BLaER1 (cell line): ENCODE measurements at regions not wholly inside any gene's neighbourhood (a gene's known extent, or its start where the extent isn't known, plus 50 kb on each side); places are given as distances from the start of the nearest gene placed in this dataset.

Source experiments
- H3K27ac ChIP-seq: shearing (Covaris generic); formaldehyde crosslinking; 2 replicates; pipeline ENCODE4 v1.8.1; 2022
- H3K27me3 ChIP-seq: shearing (Covaris generic); formaldehyde crosslinking; 2 replicates; pipeline ENCODE4 v1.8.1; 2022
- H3K36me3 ChIP-seq: shearing (Covaris generic); formaldehyde crosslinking; 2 replicates; pipeline ENCODE4 v1.8.1; 2022
- H3K4me1 ChIP-seq: shearing (Covaris generic); formaldehyde crosslinking; 2 replicates; pipeline ENCODE4 v1.8.1; 2022
- H3K4me2 ChIP-seq: shearing (Covaris generic); formaldehyde crosslinking; 2 replicates; pipeline ENCODE4 v1.8.1; 2022
- H3K4me3 ChIP-seq: shearing (Covaris generic); formaldehyde crosslinking; 2 replicates; pipeline ENCODE4 v1.8.1; 2022
- H3K9ac ChIP-seq: shearing (Covaris generic); formaldehyde crosslinking; 2 replicates; pipeline ENCODE4 v1.8.1; 2022
- H3K9me3 ChIP-seq: shearing (Covaris generic); formaldehyde crosslinking; 2 replicates; pipeline ENCODE4 v1.8.1; 2022
- H4K20me1 ChIP-seq: shearing (Covaris generic); formaldehyde crosslinking; 2 replicates; pipeline ENCODE4 v1.8.1; 2022
- Cebpa-rat ChIP-seq: shearing (Covaris generic); IDR thresholded peaks from 2 replicates; pipeline ENCODE4 v1.8.1; 2022

DNA sequence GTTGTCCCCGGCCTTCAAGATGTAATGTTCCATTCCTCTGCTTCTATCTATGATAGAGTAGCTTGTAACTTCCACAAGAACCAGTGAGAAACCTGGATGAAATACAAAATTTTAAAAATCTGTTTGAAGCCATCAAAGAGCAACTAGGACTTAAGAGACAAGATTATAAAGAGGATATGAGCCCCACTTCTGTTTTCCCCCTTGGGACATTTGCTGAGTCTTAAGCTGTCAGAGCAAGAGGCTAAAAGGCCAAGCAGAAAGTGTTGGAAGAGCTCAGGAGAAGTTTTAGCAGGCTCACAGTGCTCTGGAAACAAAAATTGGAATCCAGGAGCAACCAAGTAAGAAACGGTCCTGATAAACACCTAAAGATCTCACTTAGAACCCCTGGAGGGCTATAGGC lies 76.1 kb downstream of the ADRB2 start:
- H3K36me3 ChIP-seq: no peaks in the 10 kb centered on the region
- no peaks in the 10 kb centered on the region for H3K27me3 ChIP-seq
- H3K9me3 ChIP-seq: no peaks in the 10 kb centered on the region
- peaks cover 8% of the 10 kb centered on the region; the same call in 1 of the 2 replicates for H3K4me1 ChIP-seq
- H4K20me1 ChIP-seq: no peaks in the 10 kb centered on the region
- peak overlapping the region; percentile 10; the same call in 1 of the 2 replicates for H3K4me2 ChIP-seq
- no peak overlapping the region for H3K4me3 ChIP-seq
- TF ChIP-seq Cebpa-rat: no peak
- no peak overlapping the region for H3K27ac ChIP-seq
- H3K9ac ChIP-seq: no peak overlapping the region

DNA sequence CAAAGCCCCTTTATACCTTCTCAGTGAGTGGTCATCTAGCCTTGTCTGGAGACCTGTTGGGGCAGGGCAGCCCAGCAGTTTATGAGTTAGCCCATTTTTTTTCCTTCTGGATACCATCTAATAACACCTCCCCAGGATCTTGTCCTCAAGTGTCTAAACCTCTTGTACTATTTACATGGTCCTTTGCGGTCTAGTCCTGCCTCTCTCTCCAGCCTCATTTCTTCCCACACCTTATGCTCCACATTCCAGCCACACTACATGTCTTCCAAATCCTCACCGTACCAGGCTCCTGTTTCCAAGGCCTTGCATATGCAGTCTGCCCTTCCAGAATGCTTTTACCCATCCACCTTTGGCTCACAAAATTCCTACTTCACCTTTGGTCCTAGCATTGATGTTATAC lies 77.2 kb downstream of the ADRB2 start:
- Histone ChIP-seq H3K9ac (no peak overlapping the region), H3K9me3 (no peaks in the 10 kb centered on the region), H3K36me3 (no peaks in the 10 kb centered on the region), H3K27me3 (no peaks in the 10 kb centered on the region), H4K20me1 (no peaks in the 10 kb centered on the region), H3K4me2 (no peak overlapping the region), H3K27ac (no peak overlapping the region), H3K4me1 (peaks cover 15% of the 10 kb centered on the region), H3K4me3 (no peak overlapping the region)
- TF ChIP-seq Cebpa-rat: no peak

DNA sequence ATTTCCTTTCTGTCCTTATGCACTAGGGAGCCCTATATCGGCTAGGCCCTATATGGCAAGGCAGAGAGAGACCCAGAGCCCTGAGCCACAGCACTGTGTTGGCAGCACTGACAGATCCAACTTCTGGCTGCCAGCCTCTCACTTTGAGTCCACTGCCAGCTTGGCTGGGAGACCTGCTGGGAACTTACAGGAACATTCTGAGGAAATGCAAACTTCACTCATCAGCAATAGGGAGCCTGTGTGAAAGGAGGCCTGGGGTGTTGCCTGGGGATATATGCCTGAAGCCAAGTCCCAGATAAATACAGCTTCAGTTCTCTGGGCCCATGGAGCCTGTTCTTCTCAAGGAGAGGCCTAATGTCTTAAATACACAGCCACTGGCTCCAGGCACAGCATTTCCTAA lies 78.0 kb downstream of the ADRB2 start:
- no peak for TF ChIP-seq Cebpa-rat
- Histone ChIP-seq H3K9me3 (no peaks in the 10 kb centered on the region), H3K4me1 (peaks cover 23% of the 10 kb centered on the region)

DNA sequence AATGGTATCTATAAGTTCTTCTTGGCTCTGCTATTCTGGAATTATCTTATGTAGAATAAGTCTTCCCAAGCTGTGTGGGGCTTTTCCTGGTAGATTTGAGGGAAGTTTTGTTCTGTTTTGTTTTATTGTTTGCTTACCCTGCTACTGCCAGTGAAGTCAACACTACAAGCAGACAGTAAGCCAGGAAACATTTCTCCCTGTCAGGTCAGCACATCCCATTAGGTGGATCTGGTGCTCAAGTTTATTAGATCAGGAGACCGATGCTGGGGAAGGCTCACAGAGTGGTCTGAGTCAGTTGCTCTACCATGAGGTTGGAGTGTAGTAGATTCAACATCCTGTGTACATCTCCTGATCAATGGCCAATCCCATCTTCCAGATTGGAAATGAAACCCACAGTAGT lies 79.1 kb downstream of the ADRB2 start:
- H3K4me2 ChIP-seq: no peak overlapping the region
- H3K9ac ChIP-seq: no peak overlapping the region
- H3K4me1 ChIP-seq: peaks cover 34% of the 10 kb centered on the region
- H3K36me3 ChIP-seq: no peaks in the 10 kb centered on the region
- H3K9me3 ChIP-seq: no peaks in the 10 kb centered on the region
- H3K27me3 ChIP-seq: no peaks in the 10 kb centered on the region
- TF ChIP-seq Cebpa-rat: no peak
- no peaks in the 10 kb centered on the region for H4K20me1 ChIP-seq
- no peak overlapping the region for H3K27ac ChIP-seq
- H3K4me3 ChIP-seq: no peak overlapping the region

More for the DNA sequence above, 78.0 kb downstream of the ADRB2 start:
- no peak overlapping the region for H3K9ac ChIP-seq
- no peaks in the 10 kb centered on the region for H4K20me1 ChIP-seq
- no peaks in the 10 kb centered on the region for H3K27me3 ChIP-seq
- H3K4me3 ChIP-seq: no peak overlapping the region
- no peaks in the 10 kb centered on the region for H3K36me3 ChIP-seq
- H3K4me2 ChIP-seq: no peak overlapping the region
- no peak overlapping the region for H3K27ac ChIP-seq

DNA sequence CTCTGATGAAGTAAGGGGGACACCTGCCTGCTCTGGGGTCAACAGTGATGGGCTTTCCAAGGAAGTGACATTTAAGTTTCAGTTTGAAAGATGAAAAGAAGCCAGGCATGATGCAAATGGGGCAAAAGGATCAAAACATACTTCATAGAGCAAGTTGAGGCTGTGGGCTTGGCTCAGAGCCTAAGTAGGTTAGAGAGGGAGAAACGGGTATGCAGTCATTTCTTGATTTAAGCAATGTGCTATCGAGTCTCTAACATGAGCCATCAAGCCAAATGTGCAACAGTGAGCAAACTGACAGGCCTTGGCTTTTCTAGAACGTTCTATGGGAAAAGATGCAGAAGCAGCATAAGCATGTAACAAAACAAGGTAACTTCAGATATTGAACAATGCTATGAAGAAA lies 80.6 kb downstream of the ADRB2 start:
- Histone ChIP-seq H3K9me3 (no peaks in the 10 kb centered on the region), H4K20me1 (no peaks in the 10 kb centered on the region), H3K36me3 (no peaks in the 10 kb centered on the region), H3K4me2 (no peak overlapping the region), H3K27ac (no peak overlapping the region), H3K9ac (no peak overlapping the region), H3K4me3 (no peak overlapping the region), H3K4me1 (peaks cover 38% of the 10 kb centered on the region), H3K27me3 (no peaks in the 10 kb centered on the region)
- no peak for TF ChIP-seq Cebpa-rat

DNA sequence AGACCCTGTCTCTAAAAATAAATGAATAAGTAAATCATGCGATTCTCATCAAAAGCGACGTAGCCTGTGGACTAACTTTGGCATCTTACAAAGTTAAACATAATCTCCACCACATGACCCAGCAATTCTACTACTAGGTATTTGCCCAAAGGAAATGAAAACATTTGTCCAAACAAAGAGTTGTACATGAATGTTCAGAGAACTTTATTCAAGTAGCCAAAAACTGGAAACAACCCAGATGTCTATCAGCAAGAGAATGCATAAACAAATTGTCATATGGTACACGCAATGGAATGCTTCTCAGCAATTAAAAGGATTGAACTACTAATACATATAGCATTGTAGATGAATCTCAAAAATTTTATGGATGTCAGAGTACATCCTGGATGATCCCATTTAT lies 82.6 kb downstream of the ADRB2 start:
- Histone ChIP-seq H3K4me3 (no peak overlapping the region), H3K27ac (no peak overlapping the region), H3K4me2 (peak overlapping the region; percentile 64), H4K20me1 (no peaks in the 10 kb centered on the region), H3K4me1 (peaks cover 30% of the 10 kb centered on the region), H3K9me3 (no peaks in the 10 kb centered on the region), H3K36me3 (no peaks in the 10 kb centered on the region), H3K27me3 (no peaks in the 10 kb centered on the region), H3K9ac (0 out of 2 replicates have a peak overlapping the region, but pooled peaks have one; percentile 38)
- no peak for TF ChIP-seq Cebpa-rat

DNA sequence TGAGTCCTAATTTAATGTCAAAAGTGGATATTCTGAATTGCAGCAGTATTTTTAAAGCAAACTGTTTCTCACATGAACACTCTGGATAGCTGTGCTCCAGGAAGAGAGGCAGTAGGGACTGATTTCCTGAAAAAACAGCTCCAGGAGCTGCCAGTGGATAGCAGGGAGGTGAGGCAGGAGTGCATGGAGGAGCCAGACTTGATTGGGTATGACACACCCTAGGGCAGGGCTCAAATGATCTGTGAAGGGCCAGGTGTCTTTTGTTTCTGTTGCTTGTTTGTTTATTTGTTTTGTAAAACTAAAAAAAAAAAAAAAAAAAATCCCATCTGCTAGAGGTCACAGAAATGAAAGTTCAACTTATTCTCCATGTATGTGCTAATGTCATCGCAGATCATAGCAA lies 83.4 kb downstream of the ADRB2 start:
- Histone ChIP-seq H3K9ac (no peak overlapping the region), H3K27ac (no peak overlapping the region)

DNA sequence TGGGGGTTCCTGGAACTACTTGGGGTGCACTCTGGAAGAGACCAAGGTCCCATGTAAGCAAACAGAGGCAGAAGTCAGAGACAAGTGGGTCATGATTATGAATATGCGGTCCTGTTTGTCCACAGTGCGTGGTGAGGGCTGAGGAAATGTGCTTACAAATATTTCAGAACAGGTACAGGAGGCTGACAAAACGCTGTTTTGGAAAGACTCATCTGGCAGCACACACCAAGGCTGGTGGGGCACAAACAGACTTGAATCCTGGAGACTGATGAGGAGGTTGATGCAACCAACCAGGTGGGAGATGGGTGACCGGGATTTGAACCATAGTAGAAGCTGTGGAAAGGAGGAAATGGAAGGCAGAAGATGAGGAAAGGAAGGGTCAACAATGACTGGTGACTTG lies 83.8 kb downstream of the ADRB2 start:
- Histone ChIP-seq H3K36me3 (no peaks in the 10 kb centered on the region), H3K4me3 (no peak overlapping the region), H3K9ac (no peak overlapping the region), H3K9me3 (no peaks in the 10 kb centered on the region), H4K20me1 (no peaks in the 10 kb centered on the region), H3K4me1 (peaks cover 30% of the 10 kb centered on the region), H3K27ac (no peak overlapping the region), H3K4me2 (no peak overlapping the region), H3K27me3 (no peaks in the 10 kb centered on the region)
- TF ChIP-seq Cebpa-rat: no peak

More for the DNA sequence above, 83.4 kb downstream of the ADRB2 start:
- Histone ChIP-seq H3K4me1 (peaks cover 30% of the 10 kb centered on the region), H3K27me3 (no peaks in the 10 kb centered on the region), H3K4me3 (no peak overlapping the region), H3K9me3 (no peaks in the 10 kb centered on the region), H3K4me2 (0 out of 2 replicates have a peak overlapping the region, but pooled peaks have one; percentile 4), H3K36me3 (no peaks in the 10 kb centered on the region), H4K20me1 (no peaks in the 10 kb centered on the region)
- TF ChIP-seq Cebpa-rat: no peak

DNA sequence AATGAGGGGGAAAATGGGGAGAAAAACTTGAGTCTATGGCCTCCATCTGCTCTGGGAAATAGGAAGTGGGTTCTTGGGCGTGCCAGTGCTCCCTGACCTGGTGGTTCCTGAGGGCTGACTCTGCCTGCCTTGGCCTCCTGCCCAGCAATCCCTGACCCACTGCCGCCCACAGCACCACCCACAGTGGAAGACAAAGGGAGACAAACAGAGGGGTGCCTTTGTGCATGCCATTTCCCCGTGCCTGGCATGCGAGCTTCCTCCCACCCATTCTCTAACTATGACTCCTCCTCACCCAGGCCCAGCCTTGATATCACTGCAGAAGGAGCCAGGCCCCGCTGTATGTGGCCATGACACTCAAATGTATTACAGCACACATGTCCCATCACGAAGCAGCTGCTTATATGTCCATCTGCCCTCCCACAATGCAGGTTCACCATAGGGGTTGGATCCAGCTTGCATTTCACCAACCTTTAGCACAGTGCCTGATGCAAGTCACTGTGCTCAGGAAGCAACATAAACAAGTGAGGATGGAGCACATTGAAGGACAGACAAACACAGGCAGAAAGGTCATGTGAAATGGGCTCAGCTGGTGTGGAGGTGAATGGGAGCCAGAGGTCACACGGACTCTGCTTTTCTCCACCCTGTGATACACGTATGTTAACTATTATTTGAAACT lies 84.4 kb downstream of the ADRB2 start:
- TF ChIP-seq Cebpa-rat: no peak
- H3K9ac ChIP-seq: no peak overlapping the region
- no peaks in the 10 kb centered on the region for H3K36me3 ChIP-seq
- H3K4me3 ChIP-seq: no peak overlapping the region
- no peak overlapping the region for H3K27ac ChIP-seq
- no peaks in the 10 kb centered on the region for H3K27me3 ChIP-seq
- H3K4me1 ChIP-seq: peaks cover 30% of the 10 kb centered on the region
- H4K20me1 ChIP-seq: no peaks in the 10 kb centered on the region
- no peaks in the 10 kb centered on the region for H3K9me3 ChIP-seq
- H3K4me2 ChIP-seq: no peak overlapping the region

DNA sequence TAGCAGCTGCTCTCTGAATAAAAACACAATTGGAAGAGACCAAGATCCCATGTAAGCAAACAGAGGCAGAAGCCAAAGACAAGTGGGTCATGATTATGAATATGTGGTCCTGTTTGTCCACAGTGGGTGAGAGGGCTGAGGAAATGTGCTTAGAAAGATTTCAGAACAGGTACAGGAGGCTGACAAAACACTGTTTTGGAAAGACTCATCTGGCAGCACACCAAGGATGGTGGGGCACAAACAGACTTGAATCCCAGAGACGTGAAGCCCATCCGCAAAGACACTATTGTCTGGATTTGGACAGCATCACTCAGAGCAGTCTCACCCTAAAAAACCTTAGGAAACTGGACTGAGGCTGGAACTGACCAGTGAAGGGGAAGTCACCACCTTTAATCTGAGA lies 85.0 kb downstream of the ADRB2 start:
- no peak overlapping the region for H3K4me3 ChIP-seq
- H3K27me3 ChIP-seq: no peaks in the 10 kb centered on the region
- H3K9me3 ChIP-seq: no peaks in the 10 kb centered on the region
- no peak overlapping the region for H3K4me2 ChIP-seq
- no peak overlapping the region for H3K9ac ChIP-seq
- TF ChIP-seq Cebpa-rat: no peak
- H3K27ac ChIP-seq: no peak overlapping the region
- H3K4me1 ChIP-seq: peaks cover 30% of the 10 kb centered on the region
- no peaks in the 10 kb centered on the region for H4K20me1 ChIP-seq
- no peaks in the 10 kb centered on the region for H3K36me3 ChIP-seq

DNA sequence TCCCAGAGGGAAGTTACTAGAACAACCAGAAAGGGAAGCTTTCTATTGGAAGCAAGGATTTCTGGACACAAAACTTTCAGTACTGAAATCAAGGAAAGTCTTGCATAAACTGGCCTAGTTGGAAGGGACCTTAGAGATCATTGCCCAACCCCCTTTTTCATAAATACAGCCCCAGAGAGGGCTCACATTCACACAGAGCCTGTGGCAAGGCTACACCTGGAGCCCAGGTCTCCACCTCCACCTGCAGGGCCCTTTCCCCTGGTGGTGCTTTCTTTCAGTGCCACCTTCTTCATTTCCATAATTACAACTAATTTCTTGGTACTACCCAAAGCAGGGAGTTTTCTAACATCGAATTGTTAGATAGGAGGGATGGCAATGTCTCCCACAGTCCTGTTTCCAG lies 85.7 kb downstream of the ADRB2 start:
- no peak overlapping the region for H3K9ac ChIP-seq
- no peak overlapping the region for H3K4me2 ChIP-seq
- H3K4me1 ChIP-seq: peaks cover 30% of the 10 kb centered on the region
- no peak for TF ChIP-seq Cebpa-rat
- no peaks in the 10 kb centered on the region for H3K9me3 ChIP-seq
- no peaks in the 10 kb centered on the region for H3K36me3 ChIP-seq
- H3K27me3 ChIP-seq: no peaks in the 10 kb centered on the region
- H3K4me3 ChIP-seq: no peak overlapping the region
- no peak overlapping the region for H3K27ac ChIP-seq
- no peaks in the 10 kb centered on the region for H4K20me1 ChIP-seq
